ENCODE measurements at regions not wholly inside any gene's neighbourhood (a gene's known extent, or its start where the extent isn't known, plus 50 kb on each side); places are given as distances from the start of the nearest gene placed in this dataset.

GRCh38 chr17:72060084-72060483 lies 60.7 kb upstream of the SOX9 start:
- TF ChIP-seq POLR2AphosphoS5 (IDR thresholded peaks at IDR 0.05): no peak
- no peak for TF ChIP-seq CTCF (IDR thresholded peaks at IDR 0.05)
